ENCODE measurements at regions not wholly inside any gene's neighbourhood (a gene's known extent, or its start where the extent isn't known, plus 50 kb on each side); places are given as distances from the start of the nearest gene placed in this dataset.
"Not testable (repeated sequence)": the region's sequence is repeated elsewhere in the genome, so short reads cannot be mapped to it uniquely, and the experiment has no call there.

- not testable (repeated sequence) for TF ChIP-seq EZH2 (IDR thresholded peaks at IDR 0.05; ENCODE audit: borderline replicate concordance, control insufficient read depth, low read depth, low read length); RCOR1 (conservative IDR thresholded peaks at IDR 0.05; ENCODE audit: low read depth, low read length); CTCF (IDR thresholded peaks at IDR 0.05 in 2 of 3, conservative IDR thresholded peaks at IDR 0.05 in 1 of 3; ENCODE audit: control insufficient read depth in 2 of 3, extremely low read depth in 1 of 3, insufficient read depth in 1 of 3, low read depth in 3 of 3, low read length in 3 of 3); CREB1 (IDR thresholded peaks at IDR 0.05; ENCODE audit: low read depth); SREBF1 (IDR thresholded peaks at IDR 0.05; ENCODE audit: low read length); LARP7 (IDR thresholded peaks at IDR 0.05); POLR2AphosphoS5 (IDR thresholded peaks at IDR 0.05; ENCODE audit: low read length)
These were observed 79.2 kb upstream of the PDHA2 start for GRCh38 chr4:95760646-95761045.

All from GM12878 (cell line).